Suprapubic skin (tissue), 4 donors: ENCODE measurements at regions not wholly inside any gene's neighbourhood (a gene's known extent, or its start where the extent isn't known, plus 50 kb on each side); places are given as distances from the start of the nearest gene placed in this dataset.

Experiments
- EP300 ChIP-seq: sonication (generic); formaldehyde crosslinking; IDR thresholded peaks from one replicate; pipeline ENCODE4 v1.6.1; 2017; ENCODE audit warnings: antibody characterized with exemption
- POLR2A ChIP-seq, 2 donors: fragments of 450-650 bp; IDR thresholded peaks; one replicate each; pipeline ENCODE4 v1.6.1; 2017; ENCODE audit warnings: antibody characterized with exemption in 2 of 2, mild to moderate bottlenecking in 2 of 2, moderate library complexity in 2 of 2
- POLR2AphosphoS5 ChIP-seq, 3 donors: sonication (generic); formaldehyde crosslinking; IDR thresholded peaks; one replicate each; pipeline ENCODE4 v1.6.1; 2017; ENCODE audit warnings: antibody characterized with exemption in 3 of 3
- TF ChIP-seq, protein P1 (sequence below), 2 donors: fragments of 200-600 bp in 1 of 2; fragments of 450-650 bp in 1 of 2; sonication (generic) in 1 of 2; IDR thresholded peaks; one replicate each; pipeline ENCODE4 v1.5.1; 2016 to 2019; ENCODE audit warnings: antibody characterized with exemption in 2 of 2, mild to moderate bottlenecking in 1 of 2, moderate library complexity in 1 of 2

DNA sequence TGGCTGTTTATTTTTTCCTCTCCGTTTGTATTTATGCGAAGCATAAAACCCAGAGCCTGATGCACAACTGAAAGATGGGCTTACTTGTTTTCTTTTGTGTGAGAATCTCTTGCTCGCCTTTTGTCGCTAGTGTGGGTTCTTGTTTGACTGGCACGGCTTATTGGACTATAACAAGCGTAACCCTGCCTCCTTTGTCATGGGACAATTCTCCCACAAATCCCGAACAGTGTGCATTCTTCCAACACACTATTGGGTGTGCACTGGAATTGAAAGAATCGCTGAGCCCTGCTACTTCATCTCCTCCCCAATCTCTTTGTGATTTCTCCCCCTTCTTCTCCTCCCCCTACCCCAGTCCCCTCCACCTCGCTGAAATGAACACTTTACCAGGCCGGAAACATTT, 110.8 kb downstream of the ZIC5 start:
- TF ChIP-seq EP300, result no peak
- TF ChIP-seq, protein P1, sequence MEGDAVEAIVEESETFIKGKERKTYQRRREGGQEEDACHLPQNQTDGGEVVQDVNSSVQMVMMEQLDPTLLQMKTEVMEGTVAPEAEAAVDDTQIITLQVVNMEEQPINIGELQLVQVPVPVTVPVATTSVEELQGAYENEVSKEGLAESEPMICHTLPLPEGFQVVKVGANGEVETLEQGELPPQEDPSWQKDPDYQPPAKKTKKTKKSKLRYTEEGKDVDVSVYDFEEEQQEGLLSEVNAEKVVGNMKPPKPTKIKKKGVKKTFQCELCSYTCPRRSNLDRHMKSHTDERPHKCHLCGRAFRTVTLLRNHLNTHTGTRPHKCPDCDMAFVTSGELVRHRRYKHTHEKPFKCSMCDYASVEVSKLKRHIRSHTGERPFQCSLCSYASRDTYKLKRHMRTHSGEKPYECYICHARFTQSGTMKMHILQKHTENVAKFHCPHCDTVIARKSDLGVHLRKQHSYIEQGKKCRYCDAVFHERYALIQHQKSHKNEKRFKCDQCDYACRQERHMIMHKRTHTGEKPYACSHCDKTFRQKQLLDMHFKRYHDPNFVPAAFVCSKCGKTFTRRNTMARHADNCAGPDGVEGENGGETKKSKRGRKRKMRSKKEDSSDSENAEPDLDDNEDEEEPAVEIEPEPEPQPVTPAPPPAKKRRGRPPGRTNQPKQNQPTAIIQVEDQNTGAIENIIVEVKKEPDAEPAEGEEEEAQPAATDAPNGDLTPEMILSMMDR (IDR thresholded peaks at IDR 0.05), result no peak
- TF ChIP-seq POLR2AphosphoS5 (IDR thresholded peaks at IDR 0.05), result no peak
- TF ChIP-seq POLR2A (IDR thresholded peaks at IDR 0.05), result no peak
